ENCODE measurements at regions not wholly inside any gene's neighbourhood (a gene's known extent, or its start where the extent isn't known, plus 50 kb on each side); places are given as distances from the start of the nearest gene placed in this dataset.
A peak's percentile ranks its signal among the peaks of the same experiment; 100 is the strongest.

- H3K4me1 ChIP-seq (ENCODE audit: insufficient read depth, low read length), result no peaks in the 10 kb centered on the region
- no peaks in the 10 kb centered on the region for H3K9me3 ChIP-seq (ENCODE audit: low read length)
- no peaks in the 10 kb centered on the region for H3K27me3 ChIP-seq (ENCODE audit: insufficient read depth, low read length)
- no peak overlapping the region for H2AFZ ChIP-seq (ENCODE audit: low read depth, low read length)
- no peaks in the 10 kb centered on the region for H3K36me3 ChIP-seq (ENCODE audit: insufficient read depth, low read length)
- no peak overlapping the region for H3K4me3 ChIP-seq (ENCODE audit: low read length)
Observed at GRCh38 chr3:65114041-65114440, 426.2 kb upstream of the ADAMTS9 start.

- Histone ChIP-seq H2AFZ (ENCODE audit: low read depth, low read length) (no peak overlapping the region), H3K9me3 (ENCODE audit: low read length) (no peaks in the 10 kb centered on the region), H3K36me3 (ENCODE audit: insufficient read depth, low read length) (no peaks in the 10 kb centered on the region), H3K4me3 (ENCODE audit: low read length) (no peak overlapping the region), H3K4me1 (ENCODE audit: insufficient read depth, low read length) (no peaks in the 10 kb centered on the region), H3K27me3 (ENCODE audit: insufficient read depth, low read length) (no peaks in the 10 kb centered on the region)
Observed at GRCh38 chr3:65112751-65113300, 425.0 kb upstream of the ADAMTS9 start.

GRCh38 chr3:65110661-65111060, 422.9 kb upstream of the ADAMTS9 start:
- Histone ChIP-seq H2AFZ (ENCODE audit: low read depth, low read length) (no peak overlapping the region), H3K27me3 (ENCODE audit: insufficient read depth, low read length) (no peaks in the 10 kb centered on the region), H3K4me1 (ENCODE audit: insufficient read depth, low read length) (peaks cover 2% of the 10 kb centered on the region), H3K9me3 (ENCODE audit: low read length) (no peaks in the 10 kb centered on the region), H3K4me3 (ENCODE audit: low read length) (no peak overlapping the region), H3K36me3 (ENCODE audit: insufficient read depth, low read length) (no peaks in the 10 kb centered on the region)

GRCh38 chr3:65109966-65110500, 422.2 kb upstream of the ADAMTS9 start:
- Histone ChIP-seq H3K36me3 (ENCODE audit: insufficient read depth, low read length) (no peaks in the 10 kb centered on the region), H3K4me1 (ENCODE audit: insufficient read depth, low read length) (peaks cover 2% of the 10 kb centered on the region), H3K4me3 (ENCODE audit: low read length) (no peak overlapping the region), H2AFZ (ENCODE audit: low read depth, low read length) (no peak overlapping the region), H3K9me3 (ENCODE audit: low read length) (no peaks in the 10 kb centered on the region), H3K27me3 (ENCODE audit: insufficient read depth, low read length) (no peaks in the 10 kb centered on the region)

GRCh38 chr3:65107174-65107573, 419.4 kb upstream of the ADAMTS9 start:
- H3K4me3 ChIP-seq (ENCODE audit: low read length), result no peak overlapping the region
- H3K36me3 ChIP-seq (ENCODE audit: insufficient read depth, low read length), result no peaks in the 10 kb centered on the region
- H3K4me1 ChIP-seq (ENCODE audit: insufficient read depth, low read length), result peaks cover 2% of the 10 kb centered on the region
- no peaks in the 10 kb centered on the region for H3K9me3 ChIP-seq (ENCODE audit: low read length)
- no peaks in the 10 kb centered on the region for H3K27me3 ChIP-seq (ENCODE audit: insufficient read depth, low read length)
- peak overlapping the region; percentile 7 for H2AFZ ChIP-seq (ENCODE audit: low read depth, low read length)

GRCh38 chr3:65101450-65101849, 413.6 kb upstream of the ADAMTS9 start:
- H3K9me3 ChIP-seq (ENCODE audit: low read length), result no peaks in the 10 kb centered on the region
- H3K27me3 ChIP-seq (ENCODE audit: insufficient read depth, low read length), result no peaks in the 10 kb centered on the region
- H3K36me3 ChIP-seq (ENCODE audit: insufficient read depth, low read length), result no peaks in the 10 kb centered on the region
- no peaks in the 10 kb centered on the region for H3K4me1 ChIP-seq (ENCODE audit: insufficient read depth, low read length)
- H2AFZ ChIP-seq (ENCODE audit: low read depth, low read length), result no peak overlapping the region
- no peak overlapping the region for H3K4me3 ChIP-seq (ENCODE audit: low read length)

GRCh38 chr3:65098400-65098799, 410.6 kb upstream of the ADAMTS9 start:
- Histone ChIP-seq H3K9me3 (ENCODE audit: low read length) (no peaks in the 10 kb centered on the region), H2AFZ (ENCODE audit: low read depth, low read length) (no peak overlapping the region), H3K4me3 (ENCODE audit: low read length) (no peak overlapping the region), H3K36me3 (ENCODE audit: insufficient read depth, low read length) (no peaks in the 10 kb centered on the region), H3K4me1 (ENCODE audit: insufficient read depth, low read length) (no peaks in the 10 kb centered on the region), H3K27me3 (ENCODE audit: insufficient read depth, low read length) (no peaks in the 10 kb centered on the region)

- H3K4me1 ChIP-seq (ENCODE audit: insufficient read depth, low read length), result no peaks in the 10 kb centered on the region
- H3K4me3 ChIP-seq (ENCODE audit: low read length), result no peak overlapping the region
- no peaks in the 10 kb centered on the region for H3K36me3 ChIP-seq (ENCODE audit: insufficient read depth, low read length)
- no peaks in the 10 kb centered on the region for H3K9me3 ChIP-seq (ENCODE audit: low read length)
- H2AFZ ChIP-seq (ENCODE audit: low read depth, low read length), result no peak overlapping the region
- no peaks in the 10 kb centered on the region for H3K27me3 ChIP-seq (ENCODE audit: insufficient read depth, low read length)
Observed at GRCh38 chr3:65096110-65096745, 408.4 kb upstream of the ADAMTS9 start.

- no peaks in the 10 kb centered on the region for H3K27me3 ChIP-seq (ENCODE audit: insufficient read depth, low read length)
- H3K4me3 ChIP-seq (ENCODE audit: low read length), result no peak overlapping the region
- H3K4me1 ChIP-seq (ENCODE audit: insufficient read depth, low read length), result no peaks in the 10 kb centered on the region
- no peak overlapping the region for H2AFZ ChIP-seq (ENCODE audit: low read depth, low read length)
- H3K36me3 ChIP-seq (ENCODE audit: insufficient read depth, low read length), result no peaks in the 10 kb centered on the region
- H3K9me3 ChIP-seq (ENCODE audit: low read length), result no peaks in the 10 kb centered on the region
Observed at GRCh38 chr3:65094723-65095122, 406.9 kb upstream of the ADAMTS9 start.

GRCh38 chr3:65093641-65094040, 405.8 kb upstream of the ADAMTS9 start:
- Histone ChIP-seq H3K36me3 (ENCODE audit: insufficient read depth, low read length) (no peaks in the 10 kb centered on the region), H3K4me1 (ENCODE audit: insufficient read depth, low read length) (no peaks in the 10 kb centered on the region), H2AFZ (ENCODE audit: low read depth, low read length) (no peak overlapping the region), H3K27me3 (ENCODE audit: insufficient read depth, low read length) (no peaks in the 10 kb centered on the region), H3K4me3 (ENCODE audit: low read length) (no peak overlapping the region), H3K9me3 (ENCODE audit: low read length) (no peaks in the 10 kb centered on the region)

GRCh38 chr3:65091565-65091964, 403.8 kb upstream of the ADAMTS9 start:
- no peak overlapping the region for H2AFZ ChIP-seq (ENCODE audit: low read depth, low read length)
- H3K4me1 ChIP-seq (ENCODE audit: insufficient read depth, low read length), result no peaks in the 10 kb centered on the region
- H3K9me3 ChIP-seq (ENCODE audit: low read length), result no peaks in the 10 kb centered on the region
- H3K27me3 ChIP-seq (ENCODE audit: insufficient read depth, low read length), result no peaks in the 10 kb centered on the region
- no peaks in the 10 kb centered on the region for H3K36me3 ChIP-seq (ENCODE audit: insufficient read depth, low read length)
- H3K4me3 ChIP-seq (ENCODE audit: low read length), result no peak overlapping the region

- no peaks in the 10 kb centered on the region for H3K9me3 ChIP-seq (ENCODE audit: low read length)
- H3K36me3 ChIP-seq (ENCODE audit: insufficient read depth, low read length), result no peaks in the 10 kb centered on the region
- peaks cover 7% of the 10 kb centered on the region for H3K4me1 ChIP-seq (ENCODE audit: insufficient read depth, low read length)
Observed at GRCh38 chr3:65083240-65083639, 395.4 kb upstream of the ADAMTS9 start.

GRCh38 chr3:65081536-65081935, 393.7 kb upstream of the ADAMTS9 start:
- Histone ChIP-seq H3K4me1 (ENCODE audit: insufficient read depth, low read length) (peaks cover 7% of the 10 kb centered on the region), H3K27me3 (ENCODE audit: insufficient read depth, low read length) (no peaks in the 10 kb centered on the region), H3K36me3 (ENCODE audit: insufficient read depth, low read length) (no peaks in the 10 kb centered on the region), H2AFZ (ENCODE audit: low read depth, low read length) (no peak overlapping the region), H3K4me3 (ENCODE audit: low read length) (no peak overlapping the region), H3K9me3 (ENCODE audit: low read length) (no peaks in the 10 kb centered on the region)

More at GRCh38 chr3:65083240-65083639, 395.4 kb upstream of the ADAMTS9 start:
- Histone ChIP-seq H3K4me3 (ENCODE audit: low read length) (no peak overlapping the region), H2AFZ (ENCODE audit: low read depth, low read length) (no peak overlapping the region), H3K27me3 (ENCODE audit: insufficient read depth, low read length) (no peaks in the 10 kb centered on the region)

- H3K27me3 ChIP-seq (ENCODE audit: insufficient read depth, low read length), result no peaks in the 10 kb centered on the region
- H3K9me3 ChIP-seq (ENCODE audit: low read length), result no peaks in the 10 kb centered on the region
- H2AFZ ChIP-seq (ENCODE audit: low read depth, low read length), result no peak overlapping the region
- H3K4me3 ChIP-seq (ENCODE audit: low read length), result no peak overlapping the region
- peaks cover 7% of the 10 kb centered on the region for H3K4me1 ChIP-seq (ENCODE audit: insufficient read depth, low read length)
- no peaks in the 10 kb centered on the region for H3K36me3 ChIP-seq (ENCODE audit: insufficient read depth, low read length)
Observed at GRCh38 chr3:65080432-65080831, 392.6 kb upstream of the ADAMTS9 start.

Measured in neuron (in vitro differentiated cells).